ENCODE measurements at regions not wholly inside any gene's neighbourhood (a gene's known extent, or its start where the extent isn't known, plus 50 kb on each side); places are given as distances from the start of the nearest gene placed in this dataset.

DNA sequence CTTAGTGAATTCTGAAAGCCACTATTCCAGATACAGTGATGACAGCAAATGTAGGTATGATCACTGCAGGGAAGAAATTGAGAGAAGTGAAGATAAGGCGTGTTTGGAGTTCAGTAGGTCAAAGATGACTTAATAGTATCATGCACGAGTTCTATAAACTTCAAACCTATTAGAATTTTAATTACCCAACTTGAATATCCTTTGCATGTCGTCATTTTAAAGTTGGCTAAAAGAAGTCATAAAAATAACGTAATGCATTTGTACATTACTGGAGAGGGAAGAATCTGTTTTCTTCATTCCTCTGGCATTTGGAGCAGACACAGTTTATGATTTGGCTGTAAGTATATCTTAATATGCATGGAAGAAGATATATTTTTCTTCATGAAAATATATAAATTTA, 68.6 kb upstream of the MXRA5 start:
- TF ChIP-seq NRF1 (IDR thresholded peaks at IDR 0.05; ENCODE audit: low read depth, low read length): no peak
- TF ChIP-seq EZH2 (IDR thresholded peaks at IDR 0.05; ENCODE audit: low read depth, low read length, severe bottlenecking): no peak
- TF ChIP-seq YY1 (IDR thresholded peaks at IDR 0.05; ENCODE audit: low read depth, low read length): no peak
- TF ChIP-seq, protein P1, sequence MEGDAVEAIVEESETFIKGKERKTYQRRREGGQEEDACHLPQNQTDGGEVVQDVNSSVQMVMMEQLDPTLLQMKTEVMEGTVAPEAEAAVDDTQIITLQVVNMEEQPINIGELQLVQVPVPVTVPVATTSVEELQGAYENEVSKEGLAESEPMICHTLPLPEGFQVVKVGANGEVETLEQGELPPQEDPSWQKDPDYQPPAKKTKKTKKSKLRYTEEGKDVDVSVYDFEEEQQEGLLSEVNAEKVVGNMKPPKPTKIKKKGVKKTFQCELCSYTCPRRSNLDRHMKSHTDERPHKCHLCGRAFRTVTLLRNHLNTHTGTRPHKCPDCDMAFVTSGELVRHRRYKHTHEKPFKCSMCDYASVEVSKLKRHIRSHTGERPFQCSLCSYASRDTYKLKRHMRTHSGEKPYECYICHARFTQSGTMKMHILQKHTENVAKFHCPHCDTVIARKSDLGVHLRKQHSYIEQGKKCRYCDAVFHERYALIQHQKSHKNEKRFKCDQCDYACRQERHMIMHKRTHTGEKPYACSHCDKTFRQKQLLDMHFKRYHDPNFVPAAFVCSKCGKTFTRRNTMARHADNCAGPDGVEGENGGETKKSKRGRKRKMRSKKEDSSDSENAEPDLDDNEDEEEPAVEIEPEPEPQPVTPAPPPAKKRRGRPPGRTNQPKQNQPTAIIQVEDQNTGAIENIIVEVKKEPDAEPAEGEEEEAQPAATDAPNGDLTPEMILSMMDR (IDR thresholded peaks at IDR 0.05; ENCODE audit: control extremely low read depth in 1 of 3, insufficient read depth in 1 of 3, low read depth in 1 of 3, low read length in 3 of 3): no peak
- TF ChIP-seq RAD21 (IDR thresholded peaks at IDR 0.05 in 1 of 2, conservative IDR thresholded peaks at IDR 0.05 in 1 of 2; ENCODE audit: low read depth in 2 of 2, low read length in 2 of 2): no peak
- no peak for TF ChIP-seq SP1 (IDR thresholded peaks at IDR 0.05; ENCODE audit: low read depth, low read length)
- TF ChIP-seq SUZ12 (IDR thresholded peaks at IDR 0.05; ENCODE audit: low read length): no peak
- TF ChIP-seq BRCA1 (IDR thresholded peaks at IDR 0.05; ENCODE audit: low read depth, low read length): no peak
- TF ChIP-seq, protein P2, sequence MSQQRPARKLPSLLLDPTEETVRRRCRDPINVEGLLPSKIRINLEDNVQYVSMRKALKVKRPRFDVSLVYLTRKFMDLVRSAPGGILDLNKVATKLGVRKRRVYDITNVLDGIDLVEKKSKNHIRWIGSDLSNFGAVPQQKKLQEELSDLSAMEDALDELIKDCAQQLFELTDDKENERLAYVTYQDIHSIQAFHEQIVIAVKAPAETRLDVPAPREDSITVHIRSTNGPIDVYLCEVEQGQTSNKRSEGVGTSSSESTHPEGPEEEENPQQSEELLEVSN (IDR thresholded peaks at IDR 0.05): no peak
- no peak for TF ChIP-seq POLR2A (IDR thresholded peaks at IDR 0.05; ENCODE audit: control extremely low read depth in 1 of 2, low read depth in 2 of 2, low read length in 2 of 2)

All from H1 (cell line).